HG03108 (cell line): ENCODE measurements at regions not wholly inside any gene's neighbourhood (a gene's known extent, or its start where the extent isn't known, plus 50 kb on each side); places are given as distances from the start of the nearest gene placed in this dataset.

Experiments used
- ATAC-seq: cut with Tn5 transposase; IDR thresholded peaks from one replicate; pipeline ENCODE4 v1.9.1; 2021; ENCODE audit warnings: moderate library complexity; ENCODE audit not compliant: unreplicated experiment

DNA sequence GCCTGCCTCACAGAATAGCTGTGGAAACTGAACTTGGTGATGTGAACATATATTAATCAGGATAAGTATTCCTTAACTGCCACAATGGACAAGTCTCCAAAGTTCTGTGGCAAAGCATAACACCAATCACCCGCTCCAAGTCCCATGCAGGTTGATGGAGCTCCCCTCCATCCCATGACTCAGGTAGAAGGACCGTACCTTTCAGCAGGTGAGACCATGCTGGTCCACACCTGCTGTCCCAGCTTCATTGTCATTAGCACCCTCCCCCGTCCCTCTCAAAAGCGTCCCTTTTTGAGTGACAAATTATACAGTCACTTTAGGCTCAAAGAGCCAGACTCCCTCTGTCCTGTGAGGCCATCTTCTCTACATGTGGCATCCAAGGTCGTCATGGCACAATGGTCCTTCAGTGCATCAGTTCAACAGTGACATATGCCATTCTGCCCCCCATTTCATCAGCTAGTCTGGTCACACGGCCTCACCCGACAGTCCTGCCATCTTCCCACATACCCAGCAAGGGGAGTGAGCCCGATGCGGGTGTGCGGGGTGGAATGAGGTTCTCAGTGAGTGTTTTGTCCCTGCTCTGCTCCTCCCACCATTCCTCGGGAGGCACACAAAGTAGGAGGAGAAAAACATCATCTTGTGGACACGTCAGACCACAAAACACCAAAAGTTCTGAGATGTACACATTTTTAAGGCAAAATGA lies 136.7 kb upstream of the MYCN start:
- no peak for ATAC-seq

DNA sequence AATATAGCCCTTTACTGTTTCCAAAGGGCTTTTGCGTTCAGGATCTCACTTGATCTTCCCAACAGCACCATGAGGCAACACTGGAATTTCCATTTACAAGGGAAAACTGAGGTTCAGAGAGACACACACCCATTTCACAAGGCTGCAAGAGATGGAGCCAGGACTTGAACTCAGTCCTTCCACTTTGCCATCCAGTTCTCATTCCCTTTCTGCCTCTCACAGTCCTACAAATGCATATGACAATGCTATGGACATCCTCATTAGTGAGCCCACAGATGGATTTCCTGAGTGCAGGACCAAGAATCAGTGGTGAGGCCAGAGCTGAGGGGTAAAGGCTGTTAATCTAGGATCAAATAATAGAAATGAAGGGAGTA lies 136.1 kb upstream of the MYCN start:
- ATAC-seq: no peak

DNA sequence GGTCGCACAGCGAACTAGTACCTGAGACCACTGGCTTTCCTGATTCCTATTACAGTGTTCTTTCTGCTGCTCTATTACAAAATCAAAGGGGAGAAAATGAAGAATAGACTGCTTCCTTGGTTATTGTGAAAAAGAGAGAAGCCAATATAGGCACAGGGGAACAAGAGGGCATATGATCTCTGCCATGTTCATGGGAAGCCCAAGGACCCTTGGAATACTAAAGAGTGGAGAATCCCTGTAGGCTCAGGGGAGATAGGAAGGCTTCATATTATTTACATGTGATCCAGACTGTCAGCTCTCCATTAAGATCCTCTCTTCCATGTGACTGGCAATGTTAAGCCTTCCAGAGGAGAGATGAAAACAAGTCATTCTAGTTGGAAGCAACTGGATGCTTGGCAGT lies 135.7 kb upstream of the MYCN start:
- ATAC-seq: no peak

DNA sequence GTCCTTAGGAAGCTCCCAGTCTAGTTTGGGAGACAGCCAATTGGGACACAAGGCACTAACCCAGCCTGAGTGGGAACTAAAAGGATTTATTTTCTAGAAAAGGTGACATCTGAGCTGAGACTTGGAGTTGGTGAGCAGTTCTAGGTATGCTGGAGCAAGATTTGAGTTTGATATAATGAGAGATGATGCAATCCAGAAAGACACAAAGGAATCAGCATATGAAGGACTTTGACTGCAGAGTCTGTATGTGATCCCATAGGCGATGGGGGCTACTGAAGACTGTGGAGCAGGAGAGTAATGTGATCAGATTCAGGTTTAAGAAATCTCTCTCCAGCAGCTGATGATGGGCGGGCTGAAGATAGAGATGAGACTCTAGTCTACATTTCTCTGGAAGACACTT lies 135.1 kb upstream of the MYCN start:
- no peak for ATAC-seq

DNA sequence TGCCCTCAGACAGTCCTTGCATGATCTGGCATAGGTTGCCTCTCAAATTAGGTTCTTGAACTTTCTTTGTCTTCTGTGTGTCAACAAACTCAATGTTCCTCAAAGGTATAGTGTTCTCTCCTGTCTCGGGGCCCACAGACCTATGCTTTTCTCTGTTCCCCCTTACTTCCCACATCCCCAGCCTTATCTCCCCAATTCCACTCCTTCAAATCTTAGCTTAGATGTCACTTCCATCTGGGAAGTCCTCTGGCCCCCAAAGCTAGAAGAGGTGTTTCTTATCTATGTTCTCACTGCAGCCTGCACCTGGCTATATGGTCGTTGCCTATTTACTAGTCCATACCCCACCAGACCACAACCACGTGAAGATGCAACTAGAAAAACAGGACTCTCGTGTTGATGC lies 134.6 kb upstream of the MYCN start:
- no peak for ATAC-seq

DNA sequence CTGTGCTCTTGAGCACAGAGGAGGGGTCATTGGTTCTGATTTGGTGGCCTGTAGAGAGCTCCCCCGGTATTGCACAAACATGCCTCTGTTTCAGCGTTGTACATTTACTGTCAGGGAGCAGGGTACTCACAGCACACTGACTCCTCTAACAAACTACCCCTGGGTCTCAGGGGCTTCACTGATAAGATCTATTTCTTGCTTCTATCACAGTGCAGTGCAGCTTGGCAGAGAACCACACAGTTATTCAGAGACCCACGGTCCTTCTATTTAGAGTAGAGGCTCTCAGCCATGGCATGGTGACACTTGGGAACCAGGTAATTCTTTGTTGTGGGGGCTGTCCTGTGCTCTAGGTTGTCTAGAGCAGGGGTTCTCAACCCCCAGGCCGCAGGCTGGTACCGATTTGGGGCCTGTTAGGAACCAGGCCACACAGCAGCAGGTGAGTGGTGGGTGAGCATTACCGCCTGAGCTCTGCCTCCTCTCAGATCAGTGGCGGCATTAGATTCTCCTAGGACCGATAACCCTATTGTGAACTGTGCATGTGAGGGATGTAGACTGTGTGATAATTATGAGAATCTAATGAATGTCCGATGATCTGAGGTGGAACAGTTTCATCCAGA lies 133.4 kb upstream of the MYCN start:
- no peak for ATAC-seq

DNA sequence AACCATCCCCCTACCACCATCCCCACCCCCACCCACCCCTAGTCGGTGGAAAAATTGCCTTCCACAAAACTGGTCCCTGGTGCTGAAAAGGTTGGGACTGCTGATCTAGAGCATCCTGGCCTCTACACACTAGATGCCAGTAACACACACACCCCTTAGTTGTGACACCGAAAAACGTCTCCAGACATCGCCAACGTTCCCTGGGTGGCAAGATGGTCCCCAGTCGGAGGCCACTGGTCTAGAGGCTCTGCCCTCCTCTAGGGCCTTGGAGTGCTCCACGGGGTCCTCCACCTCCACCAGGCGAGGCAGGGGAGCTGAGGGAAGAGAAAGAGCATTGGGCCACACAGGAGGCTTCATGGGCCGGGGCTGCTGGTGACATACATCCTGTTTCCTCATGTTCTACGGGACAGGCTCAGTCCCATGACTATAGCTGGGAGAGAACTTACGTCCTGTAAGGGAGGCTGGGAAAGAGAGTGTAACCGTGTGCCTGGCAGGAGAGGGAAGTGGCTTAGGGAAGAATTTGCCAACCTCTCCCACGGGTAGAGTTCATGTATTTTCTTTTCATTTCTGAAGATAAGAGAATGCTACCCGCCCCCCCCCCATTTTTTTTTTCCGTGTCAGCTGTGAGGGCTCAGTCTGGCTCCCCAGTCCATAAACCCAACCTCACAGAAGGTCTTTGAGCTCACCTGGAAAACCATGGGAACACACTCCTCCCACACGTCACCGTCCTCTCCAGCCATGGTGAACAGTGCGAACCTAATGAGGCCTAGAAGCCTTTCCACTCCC lies 132.7 kb upstream of the MYCN start:
- no peak for ATAC-seq

DNA sequence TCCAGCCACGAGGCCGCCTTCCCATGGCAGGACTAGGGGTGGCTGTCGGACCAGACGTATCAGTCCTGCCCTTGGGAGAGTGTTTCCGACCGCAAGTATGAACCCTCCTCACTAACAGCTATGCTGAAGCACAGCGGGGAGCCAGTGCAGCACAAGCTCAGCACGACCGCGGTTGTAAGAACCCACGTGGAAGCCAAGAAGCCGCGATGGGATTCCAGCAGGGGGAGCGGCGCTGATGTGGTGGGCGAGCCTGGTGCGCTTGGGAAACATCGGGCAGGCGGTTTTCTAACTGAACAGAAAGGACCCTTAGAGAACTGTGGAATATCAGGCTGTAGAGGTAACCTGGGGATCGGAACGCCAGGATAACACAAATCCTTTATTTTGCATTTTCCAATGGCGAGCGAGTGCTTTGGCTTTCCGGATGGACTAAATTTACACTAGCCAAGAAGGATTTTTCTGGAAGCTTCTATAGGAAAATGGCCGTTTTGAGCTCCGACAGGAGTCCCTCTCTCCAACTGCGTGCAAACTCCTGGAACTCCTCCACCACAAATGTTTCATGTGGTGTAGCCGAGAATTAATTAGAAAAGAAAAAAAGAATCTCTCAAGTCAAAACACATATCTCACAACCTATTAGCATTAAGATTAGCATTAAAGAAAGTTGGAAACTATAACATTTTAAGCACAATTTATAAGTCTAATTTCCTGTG lies 132.0 kb upstream of the MYCN start:
- ATAC-seq: no peak

DNA sequence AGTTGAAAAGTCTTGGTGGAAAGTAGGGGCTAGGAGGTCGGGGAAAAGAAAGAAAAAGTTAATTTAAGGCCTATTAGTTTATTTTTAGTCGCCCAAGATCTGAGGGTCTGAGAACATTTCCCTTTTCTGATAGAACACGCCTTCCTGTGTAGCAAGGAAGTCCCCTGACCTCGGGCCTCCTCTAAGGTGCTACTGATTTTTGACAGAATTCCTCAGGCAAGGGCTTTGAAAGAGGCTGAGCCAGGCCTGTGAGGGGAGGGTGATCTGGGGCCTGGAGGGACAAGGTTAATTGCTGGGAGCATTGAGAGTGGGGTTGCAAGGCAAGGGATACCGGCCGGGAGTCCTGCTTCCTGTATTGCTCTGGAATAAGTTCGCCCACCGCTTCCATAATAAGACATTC lies 131.4 kb upstream of the MYCN start:
- ATAC-seq: no peak

DNA sequence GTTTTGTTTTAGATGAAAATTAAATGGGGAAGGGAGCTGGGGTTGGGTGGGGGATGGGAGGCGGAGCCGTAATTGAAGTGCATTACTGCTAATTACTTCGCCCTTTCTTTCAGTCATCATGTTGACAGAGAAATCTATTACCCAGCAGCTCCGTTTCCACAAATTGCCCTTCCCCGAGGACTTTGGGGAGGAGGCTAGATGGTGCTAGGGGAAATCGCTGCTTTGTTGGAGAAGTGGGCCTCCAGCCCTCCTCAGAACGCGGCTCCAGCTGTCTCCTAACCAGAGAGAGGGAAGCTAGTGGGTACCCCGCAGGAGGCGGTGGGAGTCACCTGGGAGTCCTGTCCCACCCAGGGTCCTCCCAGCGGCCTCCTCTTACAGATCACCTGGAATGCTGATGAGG lies 130.9 kb upstream of the MYCN start:
- no peak for ATAC-seq

DNA sequence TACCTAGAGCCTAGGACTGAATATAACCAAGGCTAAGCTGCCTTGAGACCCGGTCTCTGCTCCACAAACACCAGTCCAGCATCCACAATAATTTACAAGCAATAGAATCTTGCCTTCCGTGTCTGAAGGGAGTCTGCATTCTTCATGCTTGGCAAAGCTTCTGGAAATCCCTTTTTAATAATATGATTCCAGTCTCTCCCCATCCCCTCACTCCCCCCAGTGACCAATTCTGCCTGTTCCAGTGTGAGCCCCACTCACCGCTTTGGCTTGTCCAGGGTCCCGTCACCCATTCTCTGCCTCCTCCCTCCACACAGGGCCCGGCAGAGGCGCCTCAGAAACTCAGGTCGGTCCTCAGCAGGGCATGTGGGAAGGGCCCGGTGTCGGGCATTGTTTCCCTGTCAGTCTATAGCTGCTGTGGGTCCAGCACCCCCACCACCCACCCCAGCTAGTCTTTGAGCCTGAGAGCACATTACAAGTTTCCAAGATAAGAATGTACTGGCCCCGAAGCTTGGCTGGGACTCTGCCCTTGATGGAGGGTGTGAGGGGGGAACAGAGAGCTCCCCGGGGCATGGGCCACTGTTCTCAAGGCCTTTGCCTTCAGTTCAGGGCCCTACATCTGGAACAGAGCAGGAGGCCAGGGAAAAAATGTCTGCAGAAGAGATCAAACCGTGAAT lies 129.7 kb upstream of the MYCN start:
- ATAC-seq: no peak

DNA sequence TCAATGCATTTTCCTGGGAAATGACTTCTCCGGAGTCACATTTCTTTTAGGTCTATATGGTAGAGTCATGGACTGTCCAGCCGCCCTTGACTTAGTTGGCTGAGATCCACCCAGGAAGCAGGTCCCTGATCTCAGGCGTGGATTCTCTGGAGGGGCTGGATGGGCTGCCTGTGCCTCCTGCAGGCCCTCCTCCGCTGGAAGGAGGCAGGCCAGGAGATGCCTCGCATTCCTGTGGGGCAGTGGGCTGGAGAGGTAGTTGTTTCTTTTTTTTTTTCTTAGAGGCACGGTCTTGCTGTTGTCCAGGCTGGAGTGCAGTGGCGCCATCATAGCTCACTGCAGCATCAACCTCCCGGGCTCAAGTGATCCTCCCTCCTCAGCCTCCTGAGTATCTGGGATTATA lies 129.0 kb upstream of the MYCN start:
- ATAC-seq: no peak

DNA sequence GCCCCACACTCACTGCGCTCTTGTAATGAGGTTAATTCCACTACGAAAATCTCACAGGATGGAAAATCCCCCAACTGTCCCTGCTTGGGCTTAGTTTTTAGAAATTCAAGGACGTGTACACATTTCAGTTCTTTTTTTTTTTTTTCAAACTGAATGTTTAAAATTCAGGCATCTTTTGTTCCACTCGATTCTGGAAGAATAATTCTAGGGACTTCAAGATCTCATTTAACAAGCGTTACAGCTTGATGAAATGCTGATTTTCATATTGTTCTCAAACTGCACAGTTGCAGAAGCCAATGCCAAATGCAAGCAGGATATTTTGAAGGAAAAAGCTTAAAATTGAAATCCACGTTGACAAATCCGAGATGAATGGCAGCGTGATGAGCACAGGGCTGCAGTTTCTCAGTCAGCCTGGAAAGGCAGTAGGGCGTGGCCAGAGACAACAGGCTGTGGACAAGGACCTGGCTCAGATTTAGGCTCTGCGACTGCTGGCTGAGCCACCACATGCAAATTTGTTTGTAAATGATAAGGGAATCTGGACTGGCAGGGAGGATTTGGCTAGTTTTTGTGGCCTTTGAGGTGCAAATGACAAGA lies 128.1 kb upstream of the MYCN start:
- no peak for ATAC-seq

DNA sequence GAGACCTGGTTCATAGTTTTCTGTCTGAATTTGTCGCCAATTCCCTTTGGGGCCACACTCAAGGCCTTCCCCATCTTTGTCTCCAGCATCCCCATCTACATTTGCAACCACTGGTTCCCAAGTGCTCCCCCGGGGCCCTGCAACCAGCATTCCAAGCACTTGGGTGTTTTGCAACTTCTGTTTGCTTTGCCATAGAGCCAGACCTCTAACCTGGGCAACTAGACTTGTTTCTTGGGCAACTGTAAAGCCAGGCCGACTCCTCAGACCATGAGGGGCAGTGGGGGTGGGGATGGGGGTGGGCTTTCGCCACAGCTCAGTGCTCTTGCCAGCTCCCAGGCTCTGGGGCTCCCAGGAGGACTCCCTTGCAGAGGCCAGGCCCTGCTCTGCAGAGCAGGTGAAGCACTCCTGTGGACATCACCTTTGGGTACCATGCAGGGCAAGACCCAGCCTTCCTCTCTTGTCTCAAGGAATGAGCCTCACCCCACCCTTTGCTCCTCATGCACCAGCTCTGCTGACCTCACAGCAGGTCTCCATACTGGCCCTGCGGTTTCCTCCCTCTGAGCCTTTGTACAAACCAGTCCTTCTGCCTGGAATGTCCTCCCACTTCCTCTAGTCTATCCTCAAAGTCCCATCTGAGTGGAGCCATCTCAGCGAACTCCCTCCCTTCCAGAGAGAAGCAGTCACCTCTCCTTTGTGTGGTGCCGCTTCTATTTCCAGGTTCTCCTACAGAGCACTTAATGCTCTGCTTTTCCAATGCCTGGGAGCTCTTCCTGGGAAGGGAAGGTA lies 126.7 kb upstream of the MYCN start:
- ATAC-seq: no peak

DNA sequence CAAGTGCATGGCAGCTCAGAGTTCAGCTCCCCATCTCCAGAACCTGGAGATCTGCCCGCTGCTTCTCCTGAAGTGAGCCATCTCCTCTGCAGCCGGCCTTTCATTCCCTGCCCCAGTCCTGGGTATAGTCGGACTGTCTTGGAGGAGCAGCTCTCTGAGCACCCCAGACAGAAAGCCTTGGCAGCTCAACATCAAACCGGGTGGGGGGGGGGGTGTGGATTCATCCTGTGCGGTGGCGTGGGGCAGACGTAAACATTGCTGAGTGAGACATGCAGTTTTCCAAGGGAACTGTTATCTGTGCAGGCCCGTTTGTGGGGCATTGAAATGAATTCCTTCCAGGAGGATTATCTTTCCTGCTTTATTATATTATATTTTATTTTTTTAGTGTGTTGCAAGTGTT lies 125.9 kb upstream of the MYCN start:
- no peak for ATAC-seq

DNA sequence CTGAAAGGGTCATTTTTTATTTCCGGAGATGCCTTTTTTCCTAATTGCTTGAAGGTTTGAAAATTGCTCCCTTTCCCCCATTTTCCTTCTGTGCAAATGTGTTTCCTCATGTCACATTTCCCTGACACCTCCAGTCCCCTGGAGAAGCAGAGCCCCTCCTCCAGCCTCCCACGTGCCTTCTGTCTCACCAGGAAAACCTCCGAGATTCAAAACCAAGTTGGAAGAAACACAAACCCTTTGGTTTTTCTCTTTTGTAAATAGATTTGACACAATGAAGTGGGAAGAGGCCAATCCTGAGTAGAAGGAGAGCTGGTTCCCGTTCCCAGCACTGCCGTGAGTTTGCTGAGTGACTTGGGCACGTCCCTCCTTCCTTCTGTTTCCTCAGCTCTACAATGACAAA lies 125.4 kb upstream of the MYCN start:
- no peak for ATAC-seq

DNA sequence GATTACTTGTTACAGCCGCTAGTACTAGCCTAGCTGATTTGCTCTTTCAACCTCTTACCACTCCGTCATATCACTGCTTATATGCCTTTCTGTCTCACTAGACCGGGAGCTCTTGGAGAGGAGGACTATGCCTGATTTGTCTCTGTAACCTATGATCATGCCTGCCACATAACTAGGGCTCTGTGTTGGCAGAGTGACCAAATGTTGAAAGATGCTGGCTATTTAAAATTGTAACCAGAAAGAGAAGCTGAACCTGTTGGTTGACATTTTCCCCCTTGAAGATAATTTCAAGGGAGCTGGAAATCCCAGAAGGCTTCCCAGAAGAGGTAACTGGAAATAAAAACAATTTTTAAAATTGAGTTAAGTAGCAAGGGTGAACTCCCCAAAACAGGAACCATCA lies 124.1 kb upstream of the MYCN start:
- no peak for ATAC-seq

DNA sequence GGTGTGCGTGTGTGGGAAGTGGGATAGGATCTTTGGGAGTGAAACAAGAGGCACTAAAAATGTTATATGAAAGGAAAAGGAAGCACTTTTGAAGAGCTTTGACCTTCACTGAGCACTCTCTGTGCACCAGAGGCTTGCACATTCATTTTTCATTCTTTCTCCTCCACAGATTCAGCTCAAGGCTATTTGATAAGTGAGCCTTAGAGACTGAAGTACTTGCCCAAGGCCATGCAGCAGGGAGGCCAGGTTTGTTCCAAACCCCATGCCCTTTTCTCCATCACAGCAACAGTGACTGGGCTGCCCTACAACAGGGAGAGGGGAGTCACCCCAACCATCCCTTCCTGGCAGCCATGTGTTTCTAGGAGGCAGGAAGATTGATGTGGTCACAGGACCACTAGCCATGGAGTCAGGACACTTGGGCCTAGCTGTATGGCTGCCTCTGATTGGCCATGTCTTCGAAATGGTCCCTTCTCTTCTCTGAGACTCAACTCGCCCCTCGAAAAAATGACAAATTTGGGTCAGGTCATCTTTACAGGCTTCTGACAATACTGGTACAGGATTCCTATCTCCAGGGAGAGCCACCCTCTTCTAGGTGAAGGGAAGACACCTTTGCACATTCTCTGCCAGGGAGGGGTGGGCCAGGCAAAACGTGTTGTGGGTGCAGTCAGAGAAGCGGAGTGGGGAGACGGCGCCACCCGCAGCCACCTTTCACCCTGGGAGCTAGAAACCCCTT lies 123.5 kb upstream of the MYCN start:
- no peak for ATAC-seq

DNA sequence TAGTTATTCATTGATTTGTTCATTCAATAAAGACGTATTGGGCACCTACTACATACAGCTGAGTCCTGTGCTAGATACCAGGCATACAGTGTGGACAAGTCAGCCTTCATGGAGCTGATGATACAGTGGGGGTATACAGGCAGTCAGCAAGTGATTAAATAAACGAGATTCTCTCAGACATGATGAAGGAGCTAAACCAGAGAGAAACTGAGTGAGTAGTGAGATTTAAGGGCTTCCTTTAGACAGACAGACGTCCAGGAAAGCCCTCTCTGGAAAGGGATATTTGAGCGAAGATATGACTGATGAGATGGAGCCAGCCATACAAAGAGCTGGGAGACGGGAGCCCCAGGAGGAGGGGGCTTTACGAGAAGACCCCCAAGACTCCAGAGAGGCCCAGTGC lies 122.6 kb upstream of the MYCN start:
- ATAC-seq: no peak
